Erythroblast (primary cell): ENCODE measurements at regions not wholly inside any gene's neighbourhood (a gene's known extent, or its start where the extent isn't known, plus 50 kb on each side); places are given as distances from the start of the nearest gene placed in this dataset.

Experiments used
- GATA1 ChIP-seq: IDR thresholded peaks from 2 replicates; pipeline ENCODE4 v1.6.1; 2011; ENCODE audit warnings: low read depth, mild to moderate bottlenecking, control low read depth, low read length, moderate library complexity
- POLR2A ChIP-seq: IDR thresholded peaks from 2 replicates; pipeline ENCODE4 v1.6.1; 2011; ENCODE audit warnings: mild to moderate bottlenecking, low read length

DNA sequence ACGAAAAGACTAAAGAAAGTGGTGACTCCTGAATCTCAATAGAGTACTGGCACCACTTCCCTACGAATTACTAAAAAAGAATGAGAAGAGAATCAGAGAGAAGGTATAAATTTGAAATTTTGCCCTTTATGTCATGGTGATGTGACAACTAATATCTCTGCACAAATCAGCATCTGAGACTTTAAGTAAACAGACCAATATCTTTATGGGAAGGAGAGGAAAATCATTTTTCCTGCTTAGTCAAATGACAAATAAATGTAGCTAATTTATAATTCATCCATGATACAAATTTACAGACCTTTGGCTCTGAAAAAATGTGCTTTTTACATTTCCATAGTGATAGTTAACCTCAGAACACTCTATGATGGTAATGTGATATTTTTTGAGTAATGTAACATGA is 424.8 kb upstream of the EPHA5 start:
- TF ChIP-seq POLR2A (no peak), GATA1 (no peak)
